GM23248 (cell line): ENCODE measurements at regions not wholly inside any gene's neighbourhood (a gene's known extent, or its start where the extent isn't known, plus 50 kb on each side); places are given as distances from the start of the nearest gene placed in this dataset.

Experiments
- DNase-seq: peaks from one replicate; pipeline ENCODE4 v3.0.0-alpha.2; 2015
- H2AFZ ChIP-seq: fragments of 200-600 bp; sonication (generic); 2 replicates; pipeline ENCODE4 v1.6.1; 2016; ENCODE audit warnings: antibody characterized with exemption
- H3F3A ChIP-seq: fragments of 200-600 bp; sonication (generic); 2 replicates; pipeline ENCODE4 v1.6.1; 2016; ENCODE audit warnings: mild to moderate bottlenecking, antibody characterized with exemption, mixed run types; ENCODE audit not compliant: insufficient read depth
- H3K27ac ChIP-seq: fragments of 200-600 bp; sonication (generic); 2 replicates; pipeline ENCODE4 v1.5.1; 2016; ENCODE audit warnings: mild to moderate bottlenecking
- H3K27me3 ChIP-seq: fragments of 200-600 bp; sonication (generic); replicated peaks from 2 replicates; pipeline ENCODE4 v1.6.1; 2016; ENCODE audit warnings: mild to moderate bottlenecking; ENCODE audit not compliant: insufficient read depth
- H3K36me3 ChIP-seq: fragments of 200-600 bp; sonication (generic); 2 replicates; pipeline ENCODE4 v1.6.1; 2016; ENCODE audit warnings: low read depth, mild to moderate bottlenecking
- H3K4me1 ChIP-seq: fragments of 200-600 bp; sonication (generic); 2 replicates; pipeline ENCODE4 v1.6.1; 2016; ENCODE audit warnings: mild to moderate bottlenecking; ENCODE audit not compliant: insufficient read depth
- H3K4me2 ChIP-seq: fragments of 200-600 bp; sonication (generic); one replicate; pipeline ENCODE4 v1.6.1; 2016; ENCODE audit warnings: mild to moderate bottlenecking; ENCODE audit not compliant: unreplicated experiment
- H3K4me3 ChIP-seq: fragments of 200-600 bp; sonication (generic); 2 replicates; pipeline ENCODE4 v1.5.1; 2016; ENCODE audit warnings: mild to moderate bottlenecking
- H3K79me2 ChIP-seq: fragments of 200-600 bp; sonication (generic); 2 replicates; pipeline ENCODE4 v1.6.1; 2016; ENCODE audit warnings: mild to moderate bottlenecking; ENCODE audit not compliant: insufficient read depth
- H3K9ac ChIP-seq: fragments of 200-600 bp; sonication (generic); 2 replicates; pipeline ENCODE4 v1.6.1; 2016; ENCODE audit warnings: mild to moderate bottlenecking
- H3K9me2 ChIP-seq: fragments of 200-600 bp; sonication (generic); 2 replicates; pipeline ENCODE4 v1.6.1; 2016; ENCODE audit warnings: mixed run types, mild to moderate bottlenecking, moderate library complexity; ENCODE audit not compliant: insufficient read depth
- H3K9me3 ChIP-seq: fragments of 200-600 bp; sonication (generic); one replicate; pipeline ENCODE4 v1.6.1; 2017; ENCODE audit warnings: low read depth
- H4K20me1 ChIP-seq: fragments of 200-600 bp; sonication (generic); 2 replicates; pipeline ENCODE4 v1.6.0; 2016; ENCODE audit not compliant: insufficient read depth
- EZH2 ChIP-seq: fragments of 200-600 bp; sonication (generic); IDR thresholded peaks from 2 replicates; pipeline ENCODE4 v1.6.1; 2018; ENCODE audit warnings: antibody characterized with exemption, mild to moderate bottlenecking; ENCODE audit not compliant: insufficient read depth, poor library complexity, severe bottlenecking
- EZH2phosphoT487 ChIP-seq: fragments of 200-600 bp; sonication (generic); IDR thresholded peaks from 2 replicates; pipeline ENCODE4 v1.6.1; 2018; ENCODE audit warnings: antibody characterized with exemption, moderate library complexity, mild to moderate bottlenecking, low read depth; ENCODE audit not compliant: insufficient read depth
- WGBS, 2 experiments: methylation state at CpG; one replicate each; pipeline ENCODE4 v1.1.6; 2015 to 2017; ENCODE audit warnings: low lambda C conversion rate in 2 of 2, low coverage in 1 of 2; ENCODE audit errors: missing lambda C conversion rate in 2 of 2; 5-methylcytosine and 5-hydroxymethylcytosine counted together
- in situ Hi-C: fragments of 300-500 bp; cut with MboI; formaldehyde crosslinking; loops from 2 replicates; pipeline ENCODE4 v1.15.0; 2020

DNA sequence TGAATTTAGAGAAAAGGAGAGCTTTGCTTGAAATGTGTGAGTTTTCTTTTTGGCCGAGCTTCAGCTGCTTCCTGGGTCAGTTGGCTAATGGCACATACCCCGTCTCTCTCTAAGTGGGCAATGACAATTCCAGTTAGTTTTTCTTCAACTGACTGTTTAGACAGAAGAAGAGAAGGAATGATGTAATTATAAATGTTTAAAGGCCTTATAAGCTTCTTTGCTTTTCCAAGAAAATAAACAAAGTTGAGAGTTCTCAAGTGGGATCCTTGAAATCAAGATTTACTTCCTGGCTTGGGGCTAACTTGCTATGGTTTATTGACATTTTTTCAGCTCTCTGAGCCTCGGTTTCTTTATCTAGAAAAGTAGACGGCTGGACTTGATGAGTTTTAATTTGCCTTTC, 794.9 kb upstream of the ACVR2A start:
- H3F3A ChIP-seq = no peaks in the 10 kb centered on the region
- H3K4me1 ChIP-seq = peaks cover 8% of the 10 kb centered on the region
- no peak for DNase-seq
- H3K4me3 ChIP-seq = no peak overlapping the region
- no peaks in the 10 kb centered on the region for H3K79me2 ChIP-seq
- no peaks in the 10 kb centered on the region for H3K9me2 ChIP-seq
- H3K27me3 ChIP-seq = no peaks in the 10 kb centered on the region
- no peaks in the 10 kb centered on the region for H3K36me3 ChIP-seq
- H3K27ac ChIP-seq = no peak overlapping the region
- in situ Hi-C loops = no loop called here
- no peaks in the 10 kb centered on the region for H4K20me1 ChIP-seq
- H3K9ac ChIP-seq = no peak overlapping the region
- WGBS, 2 experiments = 69 to 70% methylated on average over 4 of the region's 4 CpGs
- no peaks in the 10 kb centered on the region for H3K9me3 ChIP-seq
- H3K4me2 ChIP-seq = no peak overlapping the region
- H2AFZ ChIP-seq = no peak overlapping the region
- TF ChIP-seq EZH2 = no peak
- TF ChIP-seq EZH2phosphoT487 = no peak

DNA sequence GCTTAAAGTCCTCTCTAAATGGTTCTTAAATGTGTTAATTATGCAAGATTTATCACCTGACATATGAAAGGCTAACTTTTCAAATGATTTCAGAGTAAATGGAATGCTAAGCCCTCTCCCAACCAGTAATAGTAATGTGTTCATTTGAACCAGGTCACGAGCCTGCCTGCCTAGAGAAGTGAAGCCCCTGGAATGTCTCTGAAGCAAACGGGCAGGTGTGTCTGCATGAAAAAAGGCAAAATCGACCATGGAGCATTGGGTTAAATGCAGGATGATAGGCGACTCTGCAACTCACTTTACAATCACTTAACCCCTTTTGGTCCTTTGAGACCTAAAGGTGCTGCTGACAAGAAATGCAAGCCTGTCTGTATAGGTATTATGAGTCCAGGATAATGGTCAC, 798.4 kb upstream of the ACVR2A start:
- no peak overlapping the region for H2AFZ ChIP-seq
- H3K79me2 ChIP-seq = no peaks in the 10 kb centered on the region
- 70 to 79% methylated on average over 4 of the region's 4 CpGs for WGBS, 2 experiments
- H3K27me3 ChIP-seq = no peaks in the 10 kb centered on the region
- DNase-seq = no peak
- H3F3A ChIP-seq = no peaks in the 10 kb centered on the region
- H3K4me2 ChIP-seq = no peak overlapping the region
- no peak overlapping the region for H3K27ac ChIP-seq
- peaks cover 8% of the 10 kb centered on the region for H3K4me1 ChIP-seq
- H4K20me1 ChIP-seq = no peaks in the 10 kb centered on the region
- H3K9me3 ChIP-seq = no peaks in the 10 kb centered on the region
- in situ Hi-C loops = no loop called here
- no peak for TF ChIP-seq EZH2
- TF ChIP-seq EZH2phosphoT487 = no peak
- H3K9me2 ChIP-seq = no peaks in the 10 kb centered on the region
- H3K4me3 ChIP-seq = no peak overlapping the region
- no peak overlapping the region for H3K9ac ChIP-seq
- no peaks in the 10 kb centered on the region for H3K36me3 ChIP-seq

DNA sequence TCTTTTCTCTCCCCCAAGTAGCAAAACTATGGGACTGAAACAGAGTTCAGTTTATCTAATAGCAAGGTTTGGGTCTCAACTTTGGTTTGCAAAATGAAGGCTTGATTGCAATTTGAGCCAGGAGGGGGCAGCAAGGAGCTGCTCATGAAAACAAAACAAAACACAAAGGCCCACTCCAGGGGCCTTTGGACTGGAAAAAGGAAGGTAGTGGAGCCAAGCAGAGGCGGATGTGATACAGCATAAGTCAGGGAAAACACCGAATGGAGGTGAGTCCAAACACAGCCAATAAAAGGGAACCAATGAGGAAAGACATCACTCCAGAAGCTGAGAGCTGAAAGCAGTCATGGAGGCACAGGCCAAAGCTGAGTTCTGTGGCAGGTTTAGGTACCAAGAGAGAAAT, 799.7 kb upstream of the ACVR2A start:
- H4K20me1 ChIP-seq = no peaks in the 10 kb centered on the region
- H2AFZ ChIP-seq = peak overlapping the region; percentile 61
- H3K9me2 ChIP-seq = no peaks in the 10 kb centered on the region
- H3K9ac ChIP-seq = no peak overlapping the region
- H3K27me3 ChIP-seq = no peaks in the 10 kb centered on the region
- H3K27ac ChIP-seq = no peak overlapping the region
- no peak overlapping the region for H3K4me3 ChIP-seq
- DNase-seq = peak; percentile 54
- H3K4me1 ChIP-seq = no peaks in the 10 kb centered on the region
- no peaks in the 10 kb centered on the region for H3F3A ChIP-seq
- H3K79me2 ChIP-seq = no peaks in the 10 kb centered on the region
- TF ChIP-seq EZH2phosphoT487 = no peak
- TF ChIP-seq EZH2 = no peak
- in situ Hi-C loops = no loop called here
- no peak overlapping the region for H3K4me2 ChIP-seq
- H3K36me3 ChIP-seq = no peaks in the 10 kb centered on the region
- WGBS, 2 experiments = 19 to 22% methylated on average over 2 of the region's 2 CpGs
- H3K9me3 ChIP-seq = no peaks in the 10 kb centered on the region

- no peak overlapping the region for H3K4me2 ChIP-seq
- H3K4me3 ChIP-seq = no peak overlapping the region
- no peaks in the 10 kb centered on the region for H3K36me3 ChIP-seq
- 75 to 90% methylated on average over 1 of the region's 1 CpG for WGBS, 2 experiments
- DNase-seq = no peak
- TF ChIP-seq EZH2 = no peak
- no peak for TF ChIP-seq EZH2phosphoT487
- no peaks in the 10 kb centered on the region for H3K27me3 ChIP-seq
- H3K4me1 ChIP-seq = no peaks in the 10 kb centered on the region
- no peaks in the 10 kb centered on the region for H3K79me2 ChIP-seq
- H3K9me3 ChIP-seq = no peaks in the 10 kb centered on the region
- in situ Hi-C loops = no loop called here
- no peaks in the 10 kb centered on the region for H3F3A ChIP-seq
- no peak overlapping the region for H3K27ac ChIP-seq
- no peaks in the 10 kb centered on the region for H4K20me1 ChIP-seq
- no peaks in the 10 kb centered on the region for H3K9me2 ChIP-seq
- H3K9ac ChIP-seq = no peak overlapping the region
- no peak overlapping the region for H2AFZ ChIP-seq
Observed at GRCh38 chr2:147041121-147041494, 803.7 kb upstream of the ACVR2A start.
